HG03439 (cell line): ENCODE measurements at regions not wholly inside any gene's neighbourhood (a gene's known extent, or its start where the extent isn't known, plus 50 kb on each side); places are given as distances from the start of the nearest gene placed in this dataset.
"Not testable (repeated sequence)": the region's sequence is repeated elsewhere in the genome, so short reads cannot be mapped to it uniquely, and the experiment has no call there.

Experiments used
- ATAC-seq: cut with Tn5 transposase; IDR thresholded peaks from one replicate; pipeline ENCODE4 v1.9.1; 2021; ENCODE audit warnings: mild to moderate bottlenecking, moderate library complexity; ENCODE audit not compliant: unreplicated experiment

GRCh38 chr2:146403546-146404160, 1441.2 kb upstream of the ACVR2A start:
- ATAC-seq = not testable (repeated sequence)

- no peak for ATAC-seq
Measured at GRCh38 chr2:146392631-146393030, 1452.2 kb upstream of the ACVR2A start.

- ATAC-seq = no peak
Measured at GRCh38 chr2:146392186-146392585, 1452.6 kb upstream of the ACVR2A start.

- no peak for ATAC-seq
Measured at GRCh38 chr2:146388757-146389156, 1456.1 kb upstream of the ACVR2A start.

- no peak for ATAC-seq
Measured at GRCh38 chr2:146386096-146386495, 1458.7 kb upstream of the ACVR2A start.

- ATAC-seq = no peak
Measured at GRCh38 chr2:146385031-146385430, 1459.8 kb upstream of the ACVR2A start.

GRCh38 chr2:146376511-146377064, 1468.2 kb upstream of the ACVR2A start:
- ATAC-seq = no peak

- ATAC-seq = no peak
Measured at GRCh38 chr2:146374505-146374904, 1470.3 kb upstream of the ACVR2A start.

- not testable (repeated sequence) for ATAC-seq
Measured at GRCh38 chr2:146371364-146371763, 1473.5 kb upstream of the ACVR2A start.

GRCh38 chr2:146370826-146371225, 1474.0 kb upstream of the ACVR2A start:
- no peak for ATAC-seq

- no peak for ATAC-seq
Measured at GRCh38 chr2:146366276-146366675, 1478.6 kb upstream of the ACVR2A start.

- ATAC-seq = no peak
Measured at GRCh38 chr2:146365041-146365440, 1479.8 kb upstream of the ACVR2A start.

- no peak for ATAC-seq
Measured at GRCh38 chr2:146363731-146364130, 1481.1 kb upstream of the ACVR2A start.

GRCh38 chr2:146351689-146352088, 1493.1 kb upstream of the ACVR2A start:
- ATAC-seq = no peak

- ATAC-seq = no peak
Measured at GRCh38 chr2:146349334-146349733, 1495.5 kb upstream of the ACVR2A start.

GRCh38 chr2:146324951-146325350, 1519.9 kb upstream of the ACVR2A start:
- no peak for ATAC-seq

- ATAC-seq = no peak
Measured at GRCh38 chr2:146323564-146323963, 1521.3 kb upstream of the ACVR2A start.

GRCh38 chr2:146321175-146321574, 1523.7 kb upstream of the ACVR2A start:
- ATAC-seq = no peak

GRCh38 chr2:146317959-146318358, 1526.9 kb upstream of the ACVR2A start:
- ATAC-seq = no peak

- no peak for ATAC-seq
Measured at GRCh38 chr2:146312899-146313298, 1531.9 kb upstream of the ACVR2A start.

GRCh38 chr2:146305164-146305563, 1539.7 kb upstream of the ACVR2A start:
- no peak for ATAC-seq

- ATAC-seq = no peak
Measured at GRCh38 chr2:146301287-146301686, 1543.5 kb upstream of the ACVR2A start.

- no peak for ATAC-seq
Measured at GRCh38 chr2:146295080-146295670, 1549.7 kb upstream of the ACVR2A start.
